WTC11 (cell line): ENCODE measurements at regions not wholly inside any gene's neighbourhood (a gene's known extent, or its start where the extent isn't known, plus 50 kb on each side); places are given as distances from the start of the nearest gene placed in this dataset.

Source experiments
- CDX4 ChIP-seq: fragments of 250-450 bp; sonication (Bioruptor Pico); IDR thresholded peaks from 2 replicates; pipeline ENCODE4 v1.9.0; 2021; ENCODE audit warnings: moderate library complexity, mild to moderate bottlenecking, inconsistent platforms, borderline replicate concordance
- CREB1 ChIP-seq: sonication (generic); formaldehyde crosslinking; IDR thresholded peaks from 2 replicates; pipeline ENCODE4 v1.8.0; 2023; ENCODE audit warnings: mild to moderate bottlenecking, missing genetic modification reagents
- CREM ChIP-seq: sonication (generic); formaldehyde crosslinking; IDR thresholded peaks from 2 replicates; pipeline ENCODE4 v1.8.1; 2022; ENCODE audit warnings: mild to moderate bottlenecking, missing genetic modification reagents, moderate library complexity
- CTCF ChIP-seq: fragments of 200-600 bp; IDR thresholded peaks from 2 replicates; pipeline ENCODE4 v1.8.0; 2022; ENCODE audit warnings: antibody characterized with exemption
- ETV6 ChIP-seq: sonication (generic); formaldehyde crosslinking; IDR thresholded peaks from 2 replicates; pipeline ENCODE4 v1.8.1; 2022; ENCODE audit warnings: mild to moderate bottlenecking, missing genetic modification reagents
- FOXJ3 ChIP-seq: sonication (generic); formaldehyde crosslinking; IDR thresholded peaks from 2 replicates; pipeline ENCODE4 v1.9.0; 2021; ENCODE audit warnings: missing genetic modification reagents, mild to moderate bottlenecking, borderline replicate concordance
- FOXP4 ChIP-seq: sonication (generic); formaldehyde crosslinking; IDR thresholded peaks from 2 replicates; pipeline ENCODE4 v1.8.0; 2022; ENCODE audit warnings: mild to moderate bottlenecking, missing genetic modification reagents
- KAT7 ChIP-seq: sonication (generic); formaldehyde crosslinking; IDR thresholded peaks from 2 replicates; pipeline ENCODE4 v1.8.1; 2023; ENCODE audit warnings: missing genetic modification reagents, mild to moderate bottlenecking, borderline replicate concordance
- MAX ChIP-seq: sonication (generic); formaldehyde crosslinking; IDR thresholded peaks from 2 replicates; pipeline ENCODE4 v1.8.0; 2022; ENCODE audit warnings: mild to moderate bottlenecking, missing genetic modification reagents
- MLX ChIP-seq: sonication (generic); formaldehyde crosslinking; IDR thresholded peaks from 2 replicates; pipeline ENCODE4 v1.8.1; 2023; ENCODE audit warnings: mild to moderate bottlenecking, missing genetic modification reagents, moderate library complexity
- TCF7 ChIP-seq: sonication (generic); formaldehyde crosslinking; IDR thresholded peaks from 2 replicates; pipeline ENCODE4 v1.8.0; 2022; ENCODE audit warnings: mild to moderate bottlenecking, low read depth, missing genetic modification reagents, moderate library complexity
- ZNF512 ChIP-seq: sonication (generic); formaldehyde crosslinking; IDR thresholded peaks from 2 replicates; pipeline ENCODE4 v1.8.1; 2022; ENCODE audit warnings: missing genetic modification reagents, borderline replicate concordance

- TF ChIP-seq CTCF (no peak), KAT7 (CRISPR knock-in tag) (no peak), MLX (CRISPR knock-in tag) (no peak), MAX (no peak), TCF7 (CRISPR knock-in tag) (no peak), CREM (CRISPR knock-in tag) (no peak), CREB1 (CRISPR knock-in tag) (no peak), ETV6 (no peak), FOXJ3 (CRISPR knock-in tag) (no peak), ZNF512 (no peak), FOXP4 (CRISPR knock-in tag) (no peak), CDX4 (CRISPR knock-in tag) (no peak)
Measured at GRCh38 chr5:126251024-126251423, 172.2 kb upstream of the GRAMD2B start.
